RPMI8226 (cell line): ENCODE measurements at regions not wholly inside any gene's neighbourhood (a gene's known extent, or its start where the extent isn't known, plus 50 kb on each side); places are given as distances from the start of the nearest gene placed in this dataset.
A peak's percentile ranks its signal among the peaks of the same experiment; 100 is the strongest.

Source experiments
- DNase-seq: peaks from one replicate; pipeline ENCODE4 v3.0.0-alpha.2; 2015

DNA sequence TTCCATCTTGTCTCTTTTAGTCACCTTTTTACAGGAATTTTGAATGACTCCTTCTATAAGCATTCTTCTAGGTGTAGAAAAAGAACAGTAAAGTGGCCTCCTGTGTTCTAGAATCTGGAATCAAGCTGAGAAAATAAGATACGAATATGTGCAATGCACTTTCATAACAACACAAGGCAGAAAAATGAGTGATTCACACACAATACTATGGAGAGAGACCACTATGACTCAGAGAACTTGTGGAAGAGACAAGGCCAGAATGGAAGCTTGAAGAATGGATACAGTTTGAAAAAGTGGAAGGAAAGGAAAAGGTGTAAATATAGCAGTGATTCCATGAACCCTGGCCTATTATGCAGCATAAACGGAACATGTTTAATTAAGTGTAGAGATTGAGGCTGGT is 57.1 kb upstream of the SAMSN1 start:
- DNase-seq: no peak

DNA sequence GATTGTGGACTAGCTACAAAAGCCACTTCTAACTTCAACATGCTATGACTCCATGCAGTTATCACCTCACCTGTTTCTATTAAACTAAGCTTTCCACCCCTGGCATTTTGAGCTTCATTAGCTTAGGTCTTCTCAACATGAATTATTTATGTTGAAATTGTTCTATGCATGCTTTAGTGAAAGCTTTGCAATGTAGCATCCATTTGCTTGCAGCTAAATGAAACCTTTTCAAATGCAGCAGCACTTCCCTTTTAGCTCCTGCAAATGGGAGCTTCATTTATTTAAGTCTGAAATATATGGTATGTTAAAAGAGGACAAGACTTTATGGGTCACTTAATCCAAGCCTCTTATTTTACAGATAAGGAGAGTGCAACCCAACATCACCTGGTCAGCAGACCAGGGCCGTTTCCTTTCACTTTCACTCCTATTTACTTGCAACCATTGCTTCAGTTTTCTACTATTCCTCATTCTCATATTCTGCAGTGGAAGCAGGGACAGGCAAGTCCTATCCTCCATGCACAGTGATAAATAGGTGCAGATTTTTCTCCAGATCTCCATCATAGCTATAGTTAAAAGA is 56.4 kb upstream of the SAMSN1 start:
- peak; percentile 40 for DNase-seq

DNA sequence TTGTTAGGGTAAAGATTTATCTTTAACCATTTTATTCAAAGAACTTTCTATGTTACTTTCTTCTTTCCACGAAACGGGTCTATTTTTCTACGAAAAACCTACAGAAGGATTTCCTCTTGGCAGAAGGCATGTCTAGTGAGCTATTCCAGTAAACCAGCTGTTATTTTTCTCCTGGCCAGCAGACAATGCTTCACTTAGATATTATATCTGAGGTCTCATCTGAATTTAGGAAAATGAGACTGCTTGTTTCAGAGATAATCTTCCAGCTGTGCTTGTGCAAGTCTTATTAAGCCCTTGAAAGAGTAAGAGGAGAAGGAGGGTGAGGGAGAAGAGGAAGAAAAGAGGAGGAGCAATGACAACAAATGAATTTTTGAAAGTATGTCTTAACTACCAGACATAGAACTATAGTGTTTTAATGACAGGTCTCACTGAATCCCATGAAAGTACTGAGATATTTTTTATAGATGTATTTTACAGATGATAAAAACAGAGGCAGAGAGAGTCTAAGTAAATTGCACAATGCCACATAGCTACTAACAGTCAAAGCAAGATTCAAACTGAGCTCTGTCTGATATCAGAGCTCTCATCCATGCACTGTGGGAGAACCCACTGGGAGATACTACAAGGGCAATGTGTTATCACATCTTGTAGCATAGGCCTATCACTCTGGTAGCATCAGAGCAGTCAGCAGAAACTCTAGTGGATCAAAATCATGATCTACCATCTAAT is 54.6 kb upstream of the SAMSN1 start:
- no peak for DNase-seq

DNA sequence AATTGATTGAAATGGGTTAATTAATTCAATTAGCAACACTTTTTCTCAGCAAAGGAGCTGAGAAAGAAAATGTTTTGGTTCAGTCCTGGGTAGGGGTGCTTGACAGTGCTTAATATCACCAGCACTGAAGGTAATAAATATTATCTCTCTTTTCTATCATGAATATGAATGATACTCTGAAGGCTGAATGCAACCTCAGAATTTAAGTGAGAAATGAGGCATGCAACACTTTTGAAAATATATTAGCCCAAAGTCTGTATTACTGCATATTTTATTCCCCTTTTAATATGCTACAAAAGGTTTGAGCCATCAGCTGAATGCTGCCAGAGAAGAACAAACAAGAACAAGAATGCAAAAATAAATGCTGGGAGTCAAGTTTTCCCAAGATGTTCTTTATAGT is 52.0 kb upstream of the SAMSN1 start:
- no peak for DNase-seq
